Testis (tissue), 2 donors: ENCODE measurements at regions not wholly inside any gene's neighbourhood (a gene's known extent, or its start where the extent isn't known, plus 50 kb on each side); places are given as distances from the start of the nearest gene placed in this dataset.
"Not testable (repeated sequence)": the region's sequence is repeated elsewhere in the genome, so short reads cannot be mapped to it uniquely, and the experiment has no call there.

Experiments used
- CTCF ChIP-seq, 3 experiments: fragments of 450-650 bp in 2 of 3; fragments of 200-600 bp in 1 of 3; sonication (generic) in 1 of 3; IDR thresholded peaks; one replicate each; pipeline ENCODE4 v1.5.1; 2016 to 2019; ENCODE audit warnings: antibody characterized with exemption in 3 of 3, mild to moderate bottlenecking in 2 of 3, moderate library complexity in 1 of 3
- POLR2A ChIP-seq: fragments of 450-650 bp; IDR thresholded peaks from one replicate; pipeline ENCODE4 v1.6.1; 2017; ENCODE audit warnings: antibody characterized with exemption, mild to moderate bottlenecking, moderate library complexity

DNA sequence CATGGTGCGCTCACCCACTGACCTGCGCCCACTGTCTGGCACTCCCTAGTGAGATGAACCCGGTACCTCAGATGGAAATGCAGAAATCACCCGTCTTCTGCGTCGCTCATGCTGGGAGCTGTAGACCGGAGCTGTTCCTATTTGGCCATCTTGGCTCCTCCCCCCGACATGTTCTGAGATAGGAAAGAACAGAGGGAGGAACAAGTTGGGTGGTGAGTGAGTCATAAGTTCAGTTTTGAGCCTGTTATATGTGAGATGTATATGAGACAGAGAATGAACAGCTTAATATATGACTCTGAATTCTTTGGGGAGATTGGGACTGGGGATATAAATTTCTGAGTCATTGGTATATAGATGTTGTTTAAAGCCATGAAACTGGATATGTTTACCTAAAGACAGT is 596.7 kb downstream of the TSN start:
- not testable (repeated sequence) for TF ChIP-seq CTCF (IDR thresholded peaks at IDR 0.05); POLR2A
